PC-9 (cell line): ENCODE measurements at regions not wholly inside any gene's neighbourhood (a gene's known extent, or its start where the extent isn't known, plus 50 kb on each side); places are given as distances from the start of the nearest gene placed in this dataset.

Experiments
- EZH2 ChIP-seq: fragments of 200-600 bp; sonication (generic); IDR thresholded peaks from 2 replicates; pipeline ENCODE4 v1.8.0; 2017; ENCODE audit warnings: antibody characterized with exemption, low read depth
- TF ChIP-seq, protein P1 (sequence below): fragments of 200-600 bp; sonication (generic); conservative IDR thresholded peaks from 2 replicates; pipeline ENCODE4 v1.6.1; 2017; ENCODE audit warnings: mixed run types, antibody characterized with exemption, mild to moderate bottlenecking, moderate library complexity

DNA sequence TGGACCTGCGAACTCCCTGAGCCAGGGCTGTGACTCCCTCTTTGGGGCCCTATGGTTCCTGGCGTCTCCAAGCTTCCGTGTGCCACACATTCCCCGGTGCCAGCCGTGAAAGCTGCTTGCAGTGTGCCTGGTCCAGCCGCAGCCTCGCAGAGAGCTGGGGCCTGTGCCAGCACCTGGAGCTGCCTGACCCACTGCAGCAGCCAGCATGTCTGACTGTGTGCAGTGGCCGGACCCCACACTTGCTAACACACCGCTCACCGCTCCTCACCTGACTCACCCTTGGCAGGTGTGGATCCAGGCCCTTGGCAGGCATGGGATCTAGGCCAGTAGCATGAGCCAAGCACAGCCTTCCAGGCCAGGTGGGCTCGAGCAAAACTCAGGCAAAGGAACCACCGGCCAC is 227.5 kb downstream of the OTOR start:
- TF ChIP-seq, protein P1, sequence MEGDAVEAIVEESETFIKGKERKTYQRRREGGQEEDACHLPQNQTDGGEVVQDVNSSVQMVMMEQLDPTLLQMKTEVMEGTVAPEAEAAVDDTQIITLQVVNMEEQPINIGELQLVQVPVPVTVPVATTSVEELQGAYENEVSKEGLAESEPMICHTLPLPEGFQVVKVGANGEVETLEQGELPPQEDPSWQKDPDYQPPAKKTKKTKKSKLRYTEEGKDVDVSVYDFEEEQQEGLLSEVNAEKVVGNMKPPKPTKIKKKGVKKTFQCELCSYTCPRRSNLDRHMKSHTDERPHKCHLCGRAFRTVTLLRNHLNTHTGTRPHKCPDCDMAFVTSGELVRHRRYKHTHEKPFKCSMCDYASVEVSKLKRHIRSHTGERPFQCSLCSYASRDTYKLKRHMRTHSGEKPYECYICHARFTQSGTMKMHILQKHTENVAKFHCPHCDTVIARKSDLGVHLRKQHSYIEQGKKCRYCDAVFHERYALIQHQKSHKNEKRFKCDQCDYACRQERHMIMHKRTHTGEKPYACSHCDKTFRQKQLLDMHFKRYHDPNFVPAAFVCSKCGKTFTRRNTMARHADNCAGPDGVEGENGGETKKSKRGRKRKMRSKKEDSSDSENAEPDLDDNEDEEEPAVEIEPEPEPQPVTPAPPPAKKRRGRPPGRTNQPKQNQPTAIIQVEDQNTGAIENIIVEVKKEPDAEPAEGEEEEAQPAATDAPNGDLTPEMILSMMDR: no peak
- no peak for TF ChIP-seq EZH2
